Osteoblast (primary cell): ENCODE measurements at regions not wholly inside any gene's neighbourhood (a gene's known extent, or its start where the extent isn't known, plus 50 kb on each side); places are given as distances from the start of the nearest gene placed in this dataset.

Experiments used
- DNase-seq: peaks from one replicate; pipeline ENCODE4 v3.0.0; 2011; ENCODE audit warnings: low spot score, mixed read lengths; ENCODE audit not compliant: insufficient read length; ENCODE audit errors: missing footprints
- H2AFZ ChIP-seq: 2 replicates; pipeline ENCODE4 v1.6.0; 2011; ENCODE audit warnings: mild to moderate bottlenecking, low read length
- H3K27ac ChIP-seq: 2 replicates; pipeline ENCODE4 v1.5.1; 2011; ENCODE audit warnings: mild to moderate bottlenecking, low read depth, low read length, moderate library complexity
- H3K27me3 ChIP-seq: 2 replicates; pipeline ENCODE4 v1.6.0; 2012; ENCODE audit warnings: mild to moderate bottlenecking, control low read depth, inconsistent platforms, low read length, moderate library complexity; ENCODE audit not compliant: insufficient read depth
- H3K36me3 ChIP-seq: 2 replicates; pipeline ENCODE4 v1.5.1; 2011; ENCODE audit warnings: mild to moderate bottlenecking, low read length, control low read depth, moderate library complexity; ENCODE audit not compliant: insufficient read depth
- H3K4me1 ChIP-seq: 2 replicates; pipeline ENCODE4 v1.5.1; 2011; ENCODE audit warnings: mild to moderate bottlenecking, low read length, control low read depth, moderate library complexity; ENCODE audit not compliant: insufficient read depth
- H3K4me2 ChIP-seq: 2 replicates; pipeline ENCODE4 v1.6.0; 2011; ENCODE audit warnings: mild to moderate bottlenecking, low read length; ENCODE audit not compliant: insufficient read depth
- H3K4me3 ChIP-seq: fragments of 200-600 bp; sonication (generic); 3 replicates; pipeline ENCODE4 v1.5.1; 2012; ENCODE audit warnings: mild to moderate bottlenecking, low read length, inconsistent platforms; ENCODE audit not compliant: insufficient read depth
- H3K79me2 ChIP-seq: 2 replicates; pipeline ENCODE4 v1.6.0; 2012; ENCODE audit warnings: mild to moderate bottlenecking, low read length, control low read depth, inconsistent platforms; ENCODE audit not compliant: insufficient read depth
- H3K9me3 ChIP-seq: 2 replicates; pipeline ENCODE4 v1.5.1; 2011; ENCODE audit warnings: low read depth, low read length, control low read depth
- H4K20me1 ChIP-seq: 2 replicates; pipeline ENCODE4 v1.6.0; 2012; ENCODE audit warnings: mild to moderate bottlenecking, low read length, control low read depth; ENCODE audit not compliant: insufficient read depth
- TF ChIP-seq, protein P1 (sequence below): IDR thresholded peaks from 2 replicates; pipeline ENCODE4 v1.5.1; 2011; ENCODE audit warnings: mild to moderate bottlenecking, low read depth, low read length, moderate library complexity; ENCODE audit errors: extremely low read depth

GRCh38 chr1:232568331-232568852 lies 61.5 kb downstream of the SIPA1L2 start:
- Histone ChIP-seq H3K4me2 (no peak overlapping the region), H3K4me3 (no peak overlapping the region), H3K27me3 (no peaks in the 10 kb centered on the region), H3K36me3 (no peaks in the 10 kb centered on the region), H3K27ac (no peak overlapping the region), H3K79me2 (no peaks in the 10 kb centered on the region), H4K20me1 (no peaks in the 10 kb centered on the region), H3K9me3 (no peaks in the 10 kb centered on the region), H3K4me1 (no peaks in the 10 kb centered on the region), H2AFZ (no peak overlapping the region)
- TF ChIP-seq, protein P1, sequence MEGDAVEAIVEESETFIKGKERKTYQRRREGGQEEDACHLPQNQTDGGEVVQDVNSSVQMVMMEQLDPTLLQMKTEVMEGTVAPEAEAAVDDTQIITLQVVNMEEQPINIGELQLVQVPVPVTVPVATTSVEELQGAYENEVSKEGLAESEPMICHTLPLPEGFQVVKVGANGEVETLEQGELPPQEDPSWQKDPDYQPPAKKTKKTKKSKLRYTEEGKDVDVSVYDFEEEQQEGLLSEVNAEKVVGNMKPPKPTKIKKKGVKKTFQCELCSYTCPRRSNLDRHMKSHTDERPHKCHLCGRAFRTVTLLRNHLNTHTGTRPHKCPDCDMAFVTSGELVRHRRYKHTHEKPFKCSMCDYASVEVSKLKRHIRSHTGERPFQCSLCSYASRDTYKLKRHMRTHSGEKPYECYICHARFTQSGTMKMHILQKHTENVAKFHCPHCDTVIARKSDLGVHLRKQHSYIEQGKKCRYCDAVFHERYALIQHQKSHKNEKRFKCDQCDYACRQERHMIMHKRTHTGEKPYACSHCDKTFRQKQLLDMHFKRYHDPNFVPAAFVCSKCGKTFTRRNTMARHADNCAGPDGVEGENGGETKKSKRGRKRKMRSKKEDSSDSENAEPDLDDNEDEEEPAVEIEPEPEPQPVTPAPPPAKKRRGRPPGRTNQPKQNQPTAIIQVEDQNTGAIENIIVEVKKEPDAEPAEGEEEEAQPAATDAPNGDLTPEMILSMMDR: no peak
- DNase-seq: no peak

- Histone ChIP-seq H3K4me3 (no peak overlapping the region), H2AFZ (no peak overlapping the region), H4K20me1 (no peaks in the 10 kb centered on the region), H3K36me3 (no peaks in the 10 kb centered on the region), H3K79me2 (no peaks in the 10 kb centered on the region), H3K4me1 (no peaks in the 10 kb centered on the region), H3K9me3 (no peaks in the 10 kb centered on the region), H3K4me2 (no peak overlapping the region), H3K27ac (no peak overlapping the region), H3K27me3 (no peaks in the 10 kb centered on the region)
- TF ChIP-seq, protein P1: no peak
- DNase-seq: no peak
These were observed 63.8 kb downstream of the SIPA1L2 start for GRCh38 chr1:232566093-232566492.

GRCh38 chr1:232562855-232563510 lies 67.0 kb downstream of the SIPA1L2 start:
- Histone ChIP-seq H3K27me3 (no peaks in the 10 kb centered on the region), H3K36me3 (no peaks in the 10 kb centered on the region), H4K20me1 (no peaks in the 10 kb centered on the region), H2AFZ (no peak overlapping the region), H3K79me2 (no peaks in the 10 kb centered on the region), H3K4me1 (no peaks in the 10 kb centered on the region), H3K9me3 (no peaks in the 10 kb centered on the region), H3K4me3 (no peak overlapping the region), H3K4me2 (no peak overlapping the region), H3K27ac (no peak overlapping the region)
- no peak for DNase-seq
- TF ChIP-seq, protein P1: no peak

- DNase-seq: no peak
- no peaks in the 10 kb centered on the region for H3K36me3 ChIP-seq
- H3K9me3 ChIP-seq: no peaks in the 10 kb centered on the region
- H3K4me3 ChIP-seq: no peak overlapping the region
- TF ChIP-seq, protein P1: no peak
- H3K27me3 ChIP-seq: no peaks in the 10 kb centered on the region
- no peaks in the 10 kb centered on the region for H4K20me1 ChIP-seq
- no peaks in the 10 kb centered on the region for H3K4me1 ChIP-seq
- H3K79me2 ChIP-seq: no peaks in the 10 kb centered on the region
- H2AFZ ChIP-seq: no peak overlapping the region
- no peak overlapping the region for H3K4me2 ChIP-seq
- H3K27ac ChIP-seq: no peak overlapping the region
These were observed 68.6 kb downstream of the SIPA1L2 start for GRCh38 chr1:232561381-232561780.
